Ishikawa (cell line): ENCODE measurements at regions not wholly inside any gene's neighbourhood (a gene's known extent, or its start where the extent isn't known, plus 50 kb on each side); places are given as distances from the start of the nearest gene placed in this dataset.

Source experiments
- CEBPB ChIP-seq: IDR thresholded peaks from 2 replicates; pipeline ENCODE4 v1.6.1; 2012
- CREB1 ChIP-seq: IDR thresholded peaks from 2 replicates; pipeline ENCODE4 v1.6.1; 2012; ENCODE audit warnings: low read depth
- EGR1 ChIP-seq: IDR thresholded peaks from 2 replicates; pipeline ENCODE4 v1.6.1; 2012
- EP300 ChIP-seq: IDR thresholded peaks from 2 replicates; pipeline ENCODE4 v1.6.1; 2012; ENCODE audit warnings: borderline replicate concordance
- FOXM1 ChIP-seq: IDR thresholded peaks from 2 replicates; pipeline ENCODE4 v1.6.1; 2012; ENCODE audit warnings: low read depth, borderline replicate concordance
- MAX ChIP-seq: IDR thresholded peaks from 2 replicates; pipeline ENCODE4 v1.6.1; 2012
- NFIC ChIP-seq: IDR thresholded peaks from 2 replicates; pipeline ENCODE4 v1.6.1; 2012
- RAD21 ChIP-seq: IDR thresholded peaks from 2 replicates; pipeline ENCODE4 v1.6.1; 2012; ENCODE audit warnings: low read depth
- REST ChIP-seq: IDR thresholded peaks from 2 replicates; pipeline ENCODE4 v1.6.1; 2012; ENCODE audit warnings: low read depth, mild to moderate bottlenecking
- TAF1 ChIP-seq: IDR thresholded peaks from 2 replicates; pipeline ENCODE4 v1.6.1; 2012; ENCODE audit warnings: low read depth, mild to moderate bottlenecking
- TCF12 ChIP-seq: IDR thresholded peaks from 2 replicates; pipeline ENCODE4 v1.6.1; 2012; ENCODE audit warnings: low read depth
- TEAD4 ChIP-seq: IDR thresholded peaks from 2 replicates; pipeline ENCODE4 v1.6.1; 2012
- USF1 ChIP-seq: IDR thresholded peaks from 2 replicates; pipeline ENCODE4 v1.6.1; 2012
- YY1 ChIP-seq: IDR thresholded peaks from 2 replicates; pipeline ENCODE4 v1.6.1; 2012; ENCODE audit warnings: low read depth
- ZBTB7A ChIP-seq: IDR thresholded peaks from 2 replicates; pipeline ENCODE4 v1.6.1; 2012; ENCODE audit warnings: low read depth

GRCh38 chr1:19557609-19558051, 72.3 kb upstream of the CAPZB start:
- TF ChIP-seq TEAD4 (no peak), EP300 (no peak), USF1 (no peak), RAD21 (no peak), TAF1 (no peak)

GRCh38 chr1:19554090-19554489, 68.8 kb upstream of the CAPZB start:
- no peak for TF ChIP-seq YY1
- TF ChIP-seq ZBTB7A = no peak
- TF ChIP-seq TCF12 = no peak
- no peak for TF ChIP-seq CREB1
- TF ChIP-seq TEAD4 = no peak
- no peak for TF ChIP-seq EGR1
- TF ChIP-seq TAF1 = no peak

GRCh38 chr1:19552291-19553010, 67.1 kb upstream of the CAPZB start:
- TF ChIP-seq CEBPB (no peak), RAD21 (no peak), USF1 (no peak), TEAD4 (no peak), EGR1 (no peak)

GRCh38 chr1:19547814-19548213, 62.5 kb upstream of the CAPZB start:
- TF ChIP-seq EGR1 (no peak), CREB1 (no peak), MAX (no peak), YY1 (no peak), REST (no peak), TAF1 (no peak), CEBPB (no peak), NFIC (no peak), ZBTB7A (no peak), EP300 (no peak), FOXM1 (no peak), RAD21 (no peak)

GRCh38 chr1:19536519-19536918, 51.2 kb upstream of the CAPZB start:
- TF ChIP-seq CREB1 (no peak), MAX (no peak), USF1 (no peak), EP300 (no peak), NFIC (no peak), TCF12 (no peak), CEBPB (no peak), TEAD4 (no peak), ZBTB7A (no peak), TAF1 (no peak), REST (no peak), FOXM1 (no peak), YY1 (no peak), RAD21 (no peak), EGR1 (no peak)

GRCh38 chr1:19535214-19535613, 49.9 kb upstream of the CAPZB start:
- TF ChIP-seq EGR1 (no peak), CEBPB (no peak), RAD21 (no peak), TCF12 (no peak), TEAD4 (no peak), MAX (no peak), USF1 (no peak), NFIC (no peak), REST (no peak), TAF1 (no peak), FOXM1 (no peak), YY1 (no peak), CREB1 (no peak), EP300 (no peak), ZBTB7A (no peak)
